ENCODE measurements at regions not wholly inside any gene's neighbourhood (a gene's known extent, or its start where the extent isn't known, plus 50 kb on each side); places are given as distances from the start of the nearest gene placed in this dataset.

DNA sequence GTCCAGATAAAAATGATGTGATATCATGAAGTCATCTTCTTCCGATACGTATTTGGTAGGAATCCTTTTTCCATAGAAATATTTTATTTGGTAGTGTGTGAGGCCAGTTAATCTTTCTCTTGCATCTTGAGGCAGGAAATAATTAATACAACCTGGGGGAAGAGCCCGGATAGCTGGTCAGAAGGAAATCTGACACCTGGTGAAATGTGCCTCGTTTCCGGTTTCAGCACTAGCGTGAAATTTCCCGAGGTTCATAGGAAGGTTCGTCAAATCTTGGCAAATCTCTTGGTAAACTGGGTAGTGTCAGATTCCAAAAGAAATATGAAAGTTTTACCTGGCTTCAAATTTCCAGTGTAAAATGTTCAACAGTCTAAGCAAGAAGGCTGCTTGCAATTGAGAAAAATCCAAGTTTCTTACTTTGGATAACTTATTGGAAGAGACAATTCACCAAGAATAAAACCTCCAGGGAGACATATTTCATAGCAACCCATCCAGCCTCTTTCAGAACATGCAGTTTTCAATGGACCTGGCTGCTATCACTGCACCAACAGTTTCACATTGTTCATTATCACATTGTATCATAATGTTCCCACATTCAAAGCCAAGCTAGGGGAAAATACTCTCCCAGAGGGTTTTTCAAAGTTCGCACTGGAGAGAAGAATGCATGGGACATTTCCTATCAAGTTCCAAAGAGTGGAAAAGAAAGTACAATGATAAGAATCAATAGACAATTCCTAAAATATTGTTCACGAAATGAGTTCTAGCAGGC is 454.5 kb upstream of the CITED2 start:
- TF ChIP-seq, protein P1, sequence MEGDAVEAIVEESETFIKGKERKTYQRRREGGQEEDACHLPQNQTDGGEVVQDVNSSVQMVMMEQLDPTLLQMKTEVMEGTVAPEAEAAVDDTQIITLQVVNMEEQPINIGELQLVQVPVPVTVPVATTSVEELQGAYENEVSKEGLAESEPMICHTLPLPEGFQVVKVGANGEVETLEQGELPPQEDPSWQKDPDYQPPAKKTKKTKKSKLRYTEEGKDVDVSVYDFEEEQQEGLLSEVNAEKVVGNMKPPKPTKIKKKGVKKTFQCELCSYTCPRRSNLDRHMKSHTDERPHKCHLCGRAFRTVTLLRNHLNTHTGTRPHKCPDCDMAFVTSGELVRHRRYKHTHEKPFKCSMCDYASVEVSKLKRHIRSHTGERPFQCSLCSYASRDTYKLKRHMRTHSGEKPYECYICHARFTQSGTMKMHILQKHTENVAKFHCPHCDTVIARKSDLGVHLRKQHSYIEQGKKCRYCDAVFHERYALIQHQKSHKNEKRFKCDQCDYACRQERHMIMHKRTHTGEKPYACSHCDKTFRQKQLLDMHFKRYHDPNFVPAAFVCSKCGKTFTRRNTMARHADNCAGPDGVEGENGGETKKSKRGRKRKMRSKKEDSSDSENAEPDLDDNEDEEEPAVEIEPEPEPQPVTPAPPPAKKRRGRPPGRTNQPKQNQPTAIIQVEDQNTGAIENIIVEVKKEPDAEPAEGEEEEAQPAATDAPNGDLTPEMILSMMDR (IDR thresholded peaks at IDR 0.05; ENCODE audit: borderline replicate concordance) = no peak
- intact Hi-C loops (cut with micrococcal nuclease) = no loop called here
- no peak overlapping the region for H3K27ac ChIP-seq (replicated peaks)

DNA sequence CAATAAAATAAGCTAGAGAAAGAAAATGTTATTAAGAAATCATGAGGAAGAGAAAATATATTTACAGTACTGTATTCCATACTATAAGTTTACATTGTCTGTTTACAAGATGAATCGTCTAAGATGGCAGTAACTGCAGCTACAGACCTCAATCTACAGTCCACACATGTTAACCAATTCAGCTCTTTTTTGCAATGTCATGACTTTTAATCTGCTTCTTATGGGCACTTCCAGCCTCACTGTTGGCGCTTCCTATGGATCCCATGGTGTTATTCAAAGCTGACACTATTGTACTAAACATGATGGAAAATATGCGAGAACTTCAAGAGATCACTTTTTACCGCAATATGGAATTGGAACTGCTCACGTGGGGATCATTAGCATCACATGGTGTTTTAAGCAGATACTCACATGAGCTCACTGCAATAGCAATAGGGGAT is 451.5 kb upstream of the CITED2 start:
- DNase-seq = no peak
- TF ChIP-seq, protein P1 (IDR thresholded peaks at IDR 0.05; ENCODE audit: borderline replicate concordance) = no peak
- intact Hi-C loops (cut with micrococcal nuclease) = no loop called here
- Histone ChIP-seq H3K27me3 (ENCODE audit: low read depth) (no peaks in the 10 kb centered on the region), H3K4me1 (peaks cover 14% of the 10 kb centered on the region), H3K9me3 (replicated peaks) (no peaks in the 10 kb centered on the region), H3K4me3 (no peak overlapping the region), H3K27ac (replicated peaks) (no peak overlapping the region), H3K36me3 (no peaks in the 10 kb centered on the region)

More for the DNA sequence above, 454.5 kb upstream of the CITED2 start:
- Histone ChIP-seq H3K36me3 (no peaks in the 10 kb centered on the region), H3K9me3 (replicated peaks) (no peaks in the 10 kb centered on the region), H3K27me3 (ENCODE audit: low read depth) (no peaks in the 10 kb centered on the region), H3K4me3 (no peak overlapping the region), H3K4me1 (peaks cover 14% of the 10 kb centered on the region)
- DNase-seq = no peak

DNA sequence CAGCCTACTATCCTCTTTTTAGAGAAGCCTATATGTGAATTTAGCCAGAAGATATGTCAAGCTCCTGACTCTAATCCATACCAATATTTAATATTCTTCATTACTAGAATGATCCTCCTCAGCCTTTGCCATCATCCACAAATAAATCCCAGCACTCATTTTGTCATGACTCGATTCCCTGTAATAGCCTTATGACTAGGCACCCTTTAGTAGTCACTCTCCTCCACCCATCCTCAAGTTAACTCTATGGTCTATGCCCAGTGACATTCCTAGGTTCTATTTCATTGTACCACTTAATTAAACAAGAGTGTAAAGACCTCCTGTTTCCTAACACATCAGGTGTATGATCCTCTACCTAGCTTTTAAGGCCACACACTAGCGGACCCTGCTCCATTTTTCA is 450.4 kb upstream of the CITED2 start:
- Histone ChIP-seq H3K36me3 (no peaks in the 10 kb centered on the region), H3K4me1 (peaks cover 13% of the 10 kb centered on the region), H3K27me3 (ENCODE audit: low read depth) (no peaks in the 10 kb centered on the region), H3K9me3 (replicated peaks) (no peaks in the 10 kb centered on the region), H3K27ac (replicated peaks) (no peak overlapping the region), H3K4me3 (no peak overlapping the region)
- TF ChIP-seq, protein P1 (IDR thresholded peaks at IDR 0.05; ENCODE audit: borderline replicate concordance) = no peak
- DNase-seq = no peak
- intact Hi-C loops (cut with micrococcal nuclease) = no loop called here

DNA sequence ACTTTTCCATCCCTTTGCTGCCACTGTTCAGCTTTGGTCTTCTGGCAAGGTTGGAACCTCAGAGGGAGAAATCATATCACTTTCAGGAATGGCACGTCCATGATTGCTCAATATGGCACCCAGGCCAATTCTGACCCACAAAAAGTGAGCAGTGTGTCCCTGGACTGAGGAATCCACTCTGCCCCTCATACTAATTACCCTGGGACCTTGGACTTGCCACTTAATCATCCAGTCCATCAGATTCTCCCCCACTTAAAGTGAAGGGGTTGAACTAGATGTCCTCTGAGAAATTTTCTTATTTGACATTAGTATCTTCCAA is 449.3 kb upstream of the CITED2 start:
- Histone ChIP-seq H3K36me3 (no peaks in the 10 kb centered on the region), H3K4me1 (peaks cover 8% of the 10 kb centered on the region), H3K9me3 (replicated peaks) (no peaks in the 10 kb centered on the region), H3K4me3 (no peak overlapping the region), H3K27me3 (ENCODE audit: low read depth) (no peaks in the 10 kb centered on the region), H3K27ac (replicated peaks) (no peak overlapping the region)
- TF ChIP-seq, protein P1 (IDR thresholded peaks at IDR 0.05; ENCODE audit: borderline replicate concordance) = no peak
- DNase-seq = no peak
- intact Hi-C loops (cut with micrococcal nuclease) = no loop called here

DNA sequence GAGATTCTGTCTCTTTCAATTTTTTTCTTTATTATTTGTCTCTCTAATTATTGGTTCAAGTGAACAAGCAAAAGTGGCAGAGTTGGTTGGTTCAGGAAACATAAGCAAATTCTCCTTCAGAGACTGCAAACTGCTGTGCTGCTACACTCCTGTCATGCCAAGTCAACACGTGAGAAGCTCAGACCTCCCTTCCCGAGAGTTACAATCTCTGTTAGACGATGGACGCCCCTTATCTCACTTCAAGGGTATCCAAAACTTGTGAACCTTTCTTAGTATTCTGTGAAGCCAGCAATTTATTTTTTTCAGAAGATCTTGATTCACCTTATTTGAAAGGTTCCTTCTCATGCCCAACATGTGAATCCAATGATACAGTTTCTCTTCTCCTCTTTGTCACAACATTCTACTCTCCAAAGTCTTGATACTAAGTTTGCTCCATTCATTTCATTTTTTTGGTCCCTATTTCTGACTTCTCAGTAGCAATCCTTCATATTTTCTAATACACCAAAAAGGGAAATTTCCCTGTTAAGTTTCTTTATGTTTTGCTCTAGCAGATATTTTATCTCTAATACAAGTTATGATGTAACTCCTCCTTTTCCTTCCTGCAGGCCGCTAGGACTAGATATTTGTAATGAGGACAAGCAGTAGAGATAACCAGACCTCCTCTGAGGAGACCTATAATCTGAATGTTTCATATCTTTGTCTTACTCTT is 448.8 kb upstream of the CITED2 start:
- Histone ChIP-seq H3K27ac (replicated peaks) (no peak overlapping the region), H3K36me3 (no peaks in the 10 kb centered on the region), H3K4me3 (no peak overlapping the region), H3K4me1 (peaks cover 6% of the 10 kb centered on the region), H3K27me3 (ENCODE audit: low read depth) (no peaks in the 10 kb centered on the region), H3K9me3 (replicated peaks) (no peaks in the 10 kb centered on the region)
- DNase-seq = no peak
- intact Hi-C loops (cut with micrococcal nuclease) = no loop called here
- TF ChIP-seq, protein P1 (IDR thresholded peaks at IDR 0.05; ENCODE audit: borderline replicate concordance) = no peak
